LHCN-M2 (cell line): ENCODE measurements at regions not wholly inside any gene's neighbourhood (a gene's known extent, or its start where the extent isn't known, plus 50 kb on each side); places are given as distances from the start of the nearest gene placed in this dataset.

ENCODE experiments used
- DNase-seq: peaks from one replicate; pipeline ENCODE4 v3.0.0-alpha.2; 2012; ENCODE audit warnings: low read depth

GRCh38 chr3:101085752-101086151, 92.5 kb upstream of the ABI3BP start:
- DNase-seq: no peak

- DNase-seq: no peak
Observed at GRCh38 chr3:101084404-101084803, 91.2 kb upstream of the ABI3BP start.

GRCh38 chr3:101081999-101082398, 88.8 kb upstream of the ABI3BP start:
- peak; percentile 91 for DNase-seq

GRCh38 chr3:101081446-101081845, 88.2 kb upstream of the ABI3BP start:
- DNase-seq: no peak

- no peak for DNase-seq
Observed at GRCh38 chr3:101077361-101078011, 84.3 kb upstream of the ABI3BP start.

GRCh38 chr3:101074518-101074917, 81.3 kb upstream of the ABI3BP start:
- peak; percentile 37 for DNase-seq

- DNase-seq: peak; percentile 57
Observed at GRCh38 chr3:101072300-101072699, 79.1 kb upstream of the ABI3BP start.

GRCh38 chr3:101070799-101071121, 77.5 kb upstream of the ABI3BP start:
- DNase-seq: no peak

GRCh38 chr3:101069901-101070798, 76.9 kb upstream of the ABI3BP start:
- peak; percentile 32 for DNase-seq

GRCh38 chr3:101068876-101069606, 75.8 kb upstream of the ABI3BP start:
- DNase-seq: no peak

GRCh38 chr3:101066711-101067129, 73.5 kb upstream of the ABI3BP start:
- peak; percentile 62 for DNase-seq

- peak; percentile 97 for DNase-seq
Observed at GRCh38 chr3:101065962-101066361, 72.7 kb upstream of the ABI3BP start.

- no peak for DNase-seq
Observed at GRCh38 chr3:101063401-101063800, 70.2 kb upstream of the ABI3BP start.

- DNase-seq: no peak
Observed at GRCh38 chr3:101061312-101061711, 68.1 kb upstream of the ABI3BP start.

GRCh38 chr3:101050866-101051265, 57.6 kb upstream of the ABI3BP start:
- peak; percentile 32 for DNase-seq

GRCh38 chr3:101050046-101050445, 56.8 kb upstream of the ABI3BP start:
- peak; percentile 79 for DNase-seq

GRCh38 chr3:101049532-101049931, 56.3 kb upstream of the ABI3BP start:
- no peak for DNase-seq

GRCh38 chr3:101043687-101044078, 50.5 kb upstream of the ABI3BP start:
- DNase-seq: no peak

GRCh38 chr3:101042996-101043686, 49.9 kb upstream of the ABI3BP start:
- peak; percentile 64 for DNase-seq
